T-helper 2 cell treated with Interferon-gamma antibody and Interleukin-4, amounts not matched to agents 100 ng/mL and 5 ng/mL, for 36 hours (primary cell): ENCODE measurements at regions not wholly inside any gene's neighbourhood (a gene's known extent, or its start where the extent isn't known, plus 50 kb on each side); places are given as distances from the start of the nearest gene placed in this dataset.

Experiments used
- intact Hi-C: fragments of 100-400 bp; cut with micrococcal nuclease; formaldehyde crosslinking; loops from one replicate; pipeline ENCODE4 v1.15.1; 2023

DNA sequence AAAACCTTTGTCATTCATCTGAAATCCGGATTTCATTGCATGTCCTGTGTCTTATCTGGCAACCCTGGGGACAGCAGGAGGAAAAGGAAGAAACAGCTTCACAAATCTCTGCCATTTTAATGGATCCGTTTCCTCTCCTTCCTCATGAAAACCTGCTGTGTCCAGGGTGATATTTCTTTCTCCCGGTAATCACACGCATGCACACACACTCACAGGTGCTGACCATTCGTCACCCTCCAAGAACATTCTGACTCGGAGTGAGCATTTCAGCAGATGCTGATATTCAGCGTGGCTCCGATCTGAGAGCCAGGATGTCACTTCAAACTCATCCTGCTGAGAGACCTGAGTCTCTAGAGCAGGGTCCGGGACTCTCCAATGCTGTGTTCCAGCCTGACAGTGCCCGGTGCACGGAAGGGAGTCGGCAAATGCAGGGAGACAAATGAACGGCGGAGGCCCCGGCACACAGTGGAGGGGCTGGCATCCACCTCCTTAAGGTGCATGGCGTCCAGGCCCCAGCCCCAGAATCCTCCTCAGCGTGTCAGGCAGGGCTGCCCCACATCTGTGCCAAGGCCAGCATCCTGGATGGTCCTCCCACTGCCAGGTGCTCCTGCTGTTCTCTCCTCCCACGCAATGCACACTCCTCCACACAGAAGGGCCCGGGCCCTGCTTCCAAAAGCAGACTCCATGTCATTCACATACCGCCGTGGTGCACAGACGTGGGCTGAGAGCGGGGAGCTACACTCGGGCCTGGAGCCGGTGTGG lies 70.7 kb downstream of the RBFOX3 start:
- intact Hi-C loops, result no loop called here

GRCh38 chr17:79538291-79538690 lies 72.6 kb downstream of the RBFOX3 start:
- intact Hi-C loops, result no loop called here

- intact Hi-C loops, result no loop called here
Measured at GRCh38 chr17:79537686-79538085, 73.2 kb downstream of the RBFOX3 start.

DNA sequence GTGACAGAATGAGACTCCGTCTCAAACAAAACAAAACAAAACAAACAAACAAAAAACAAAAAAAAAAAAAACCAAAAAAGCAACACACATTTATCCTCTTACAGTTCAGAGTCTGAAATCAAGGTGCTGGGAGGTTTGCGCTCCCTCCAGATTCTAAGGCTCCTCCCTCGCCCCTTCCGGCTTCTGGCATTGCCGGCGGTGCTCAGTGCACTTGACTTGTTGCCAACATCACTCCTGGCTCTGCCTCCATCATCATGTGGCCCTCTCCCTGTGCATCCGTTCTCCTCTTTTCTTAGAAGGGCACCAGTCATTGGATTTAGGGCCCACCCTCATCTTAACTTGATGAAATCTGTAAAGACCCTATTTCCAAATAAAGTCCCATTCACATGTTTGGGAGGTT lies 73.8 kb downstream of the RBFOX3 start:
- intact Hi-C loops, result no loop called here

DNA sequence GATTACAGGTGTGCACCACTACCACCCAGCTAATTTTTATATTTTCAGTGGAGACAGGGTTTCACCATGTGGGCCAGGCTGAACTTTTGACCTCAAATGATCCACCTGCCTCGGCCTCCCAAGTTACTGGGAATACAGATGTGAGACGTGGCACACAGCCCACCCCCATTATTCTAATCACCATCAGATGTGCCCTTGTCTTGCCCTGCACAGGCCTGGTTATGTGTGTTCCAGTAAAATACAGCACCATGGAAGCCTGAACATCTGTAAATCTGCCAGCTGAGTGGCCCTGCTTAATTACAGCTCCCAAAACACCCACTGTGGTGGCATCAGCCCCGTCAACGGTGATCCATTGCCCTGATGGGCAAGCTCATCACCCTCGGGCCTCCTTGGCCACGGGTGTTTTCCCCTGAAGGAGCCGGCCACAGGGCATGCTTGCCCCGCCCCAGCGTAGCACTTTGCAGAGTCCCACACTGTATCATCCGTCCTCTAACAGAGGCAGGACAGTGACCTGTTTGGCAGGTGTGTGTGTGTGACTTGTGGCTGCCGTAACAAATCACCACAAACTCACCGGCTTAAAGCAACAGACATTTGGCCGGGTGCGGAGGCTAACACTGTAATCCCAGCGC lies 74.5 kb downstream of the RBFOX3 start:
- intact Hi-C loops, result no loop called here

DNA sequence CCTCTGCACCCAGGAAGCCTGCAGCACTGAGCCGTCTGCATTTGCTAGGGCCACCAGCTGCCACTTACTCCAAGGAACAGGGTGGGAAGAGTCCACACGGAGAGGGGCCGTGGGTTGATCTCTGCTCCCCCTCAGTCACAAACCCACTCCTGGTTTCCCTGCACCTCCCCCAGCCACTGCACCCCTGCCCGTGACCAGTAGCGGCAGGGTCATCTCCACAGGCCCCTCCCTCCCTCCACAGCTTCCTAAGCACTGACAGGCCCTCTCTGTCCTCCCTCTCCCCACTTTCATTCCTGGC lies 75.2 kb downstream of the RBFOX3 start:
- intact Hi-C loops, result no loop called here

GRCh38 chr17:79534851-79535727 lies 75.8 kb downstream of the RBFOX3 start:
- intact Hi-C loops, result no loop called here

DNA sequence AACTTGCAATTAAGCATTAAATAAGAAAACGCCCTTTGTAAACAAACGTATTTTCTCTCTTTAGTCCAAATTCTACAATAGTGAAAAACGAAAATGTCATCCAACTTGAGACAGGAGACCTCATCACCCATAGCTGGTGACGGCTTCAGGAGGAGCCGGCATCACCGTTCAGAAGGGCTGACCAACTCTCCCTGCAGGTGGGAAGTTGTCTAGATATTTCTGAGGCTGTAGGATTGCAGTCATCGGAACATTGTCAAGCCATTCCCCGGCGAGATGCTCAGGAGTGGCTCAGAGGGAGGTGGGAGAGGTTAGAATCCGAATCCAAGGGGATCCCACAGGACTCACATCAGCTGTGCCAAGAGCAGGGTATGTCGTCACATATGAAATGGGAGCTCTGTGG lies 76.7 kb downstream of the RBFOX3 start:
- intact Hi-C loops, result no loop called here

- intact Hi-C loops, result no loop called here
Measured at GRCh38 chr17:79533116-79533515, 77.7 kb downstream of the RBFOX3 start.

DNA sequence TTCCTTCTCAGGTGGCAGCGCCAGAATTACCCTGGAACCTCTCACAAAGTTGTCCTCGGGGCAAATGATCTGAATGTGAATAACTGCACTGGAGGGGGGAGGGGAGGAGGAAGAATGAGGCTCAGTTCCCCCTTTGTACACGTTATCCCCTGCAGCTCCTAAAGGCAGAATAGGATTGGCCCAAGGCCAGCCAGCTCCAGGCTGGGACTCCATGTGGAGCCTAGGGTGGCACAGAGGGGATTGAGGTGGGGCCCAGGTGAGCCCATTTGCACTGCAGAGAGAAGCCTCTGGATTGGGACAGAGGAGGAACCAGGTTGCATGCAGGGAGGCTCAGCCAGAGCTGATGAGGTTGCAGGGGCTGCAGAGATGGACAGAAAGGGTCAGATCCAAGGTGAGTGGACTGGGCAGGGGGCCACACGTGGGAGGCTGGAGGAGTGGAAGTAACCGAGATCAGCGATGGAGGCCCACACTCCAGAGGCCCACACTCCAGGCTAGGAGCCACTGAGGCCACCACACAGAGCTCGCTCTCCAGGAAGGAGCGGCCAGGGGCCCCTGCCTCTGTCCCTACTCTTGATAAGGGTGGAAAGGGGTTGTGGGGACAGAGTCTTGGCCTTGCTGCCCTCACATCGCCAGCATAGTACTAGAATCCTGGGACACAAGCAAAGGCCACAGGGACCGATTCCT lies 78.6 kb downstream of the RBFOX3 start:
- intact Hi-C loops, result no loop called here

DNA sequence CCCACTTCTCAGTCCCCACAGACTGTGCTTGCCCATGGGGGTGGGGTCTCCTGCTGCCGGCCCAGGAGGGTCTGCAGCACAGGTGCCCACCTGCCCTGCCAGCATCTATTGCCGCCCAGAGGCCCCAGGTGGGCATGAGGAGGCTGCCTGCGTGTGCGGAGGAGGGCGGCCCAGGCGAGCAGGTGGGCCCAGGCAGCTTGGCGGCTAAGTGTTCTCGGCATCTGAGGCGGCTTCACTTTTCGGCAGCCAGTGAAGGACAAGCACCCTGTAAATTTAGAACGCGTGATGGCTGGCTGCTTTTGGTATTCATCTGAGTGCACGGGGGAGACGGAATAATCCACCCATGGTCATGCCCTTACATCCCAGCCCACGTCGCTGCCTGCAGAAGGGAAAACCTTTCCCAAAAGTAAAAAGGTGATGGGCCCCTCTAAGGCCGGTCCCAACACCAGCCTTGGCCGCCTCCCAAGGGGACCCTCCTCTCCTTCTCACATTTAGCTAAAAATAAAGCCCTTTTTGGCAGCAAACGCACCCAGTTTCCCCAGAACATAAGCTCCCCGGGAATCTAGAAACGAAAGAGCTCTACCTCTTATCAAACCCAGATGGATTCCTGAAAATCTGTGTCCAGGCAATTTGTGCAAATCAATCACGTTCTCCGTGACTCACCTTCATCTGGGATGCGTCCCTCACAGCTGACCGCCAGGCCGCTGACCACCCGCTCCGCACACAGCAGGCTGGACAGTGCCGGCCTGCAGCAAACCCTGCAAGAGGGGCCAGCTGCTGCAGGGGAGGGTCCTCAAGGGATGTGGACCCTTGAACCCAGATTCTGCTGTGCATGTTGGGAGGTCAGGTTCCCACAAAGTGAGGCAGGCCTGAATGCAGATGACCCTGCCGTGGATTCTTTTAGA lies 79.4 kb downstream of the RBFOX3 start:
- intact Hi-C loops, result no loop called here

- intact Hi-C loops, result no loop called here
Measured at GRCh38 chr17:79530361-79531105, 80.3 kb downstream of the RBFOX3 start.

DNA sequence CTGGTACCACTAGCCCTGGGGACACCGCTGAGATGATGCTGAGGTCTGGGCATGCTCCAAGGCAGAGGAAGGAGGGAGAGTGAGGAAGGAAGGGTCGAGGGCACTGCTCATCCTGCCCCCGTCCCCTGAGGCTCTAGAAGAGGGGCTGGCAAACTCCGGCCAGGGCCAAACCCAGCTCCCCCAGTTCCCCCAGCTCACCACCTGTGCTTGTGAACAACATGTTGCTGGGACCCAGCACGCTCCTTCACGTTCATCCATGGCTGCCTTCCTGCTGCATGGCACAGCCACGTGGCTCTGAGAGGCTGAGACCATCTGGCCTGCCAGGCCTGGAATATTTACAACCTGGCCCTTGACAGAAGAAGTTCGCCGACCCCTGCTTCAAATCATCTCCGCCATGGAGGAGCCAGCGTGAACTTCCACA lies 81.2 kb downstream of the RBFOX3 start:
- intact Hi-C loops, result no loop called here

DNA sequence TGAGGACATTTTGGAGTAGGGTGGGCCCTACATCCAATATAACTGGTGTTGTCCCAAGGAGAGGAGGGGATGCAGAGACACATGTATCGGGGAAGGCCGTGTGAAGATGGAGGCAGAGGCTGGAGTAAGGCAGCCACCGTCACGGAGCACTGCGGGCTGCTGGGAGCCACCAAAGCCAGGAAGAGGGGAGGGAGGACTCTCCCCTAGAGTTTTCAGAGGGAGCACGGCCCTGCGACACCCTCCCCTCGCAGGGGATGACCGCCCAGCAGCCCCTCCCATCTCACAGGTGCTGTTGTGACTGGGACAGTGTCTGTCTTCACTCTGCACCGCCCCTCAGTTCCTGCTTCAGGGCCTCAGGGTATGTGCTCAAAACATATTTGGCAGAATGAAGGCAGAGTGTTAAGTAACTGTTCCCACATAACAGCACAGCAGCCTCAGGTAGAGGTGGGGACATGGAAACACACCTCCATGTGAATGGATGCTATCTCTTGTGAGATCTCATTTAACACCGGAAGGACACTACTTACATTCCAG lies 82.2 kb downstream of the RBFOX3 start:
- intact Hi-C loops, result no loop called here

DNA sequence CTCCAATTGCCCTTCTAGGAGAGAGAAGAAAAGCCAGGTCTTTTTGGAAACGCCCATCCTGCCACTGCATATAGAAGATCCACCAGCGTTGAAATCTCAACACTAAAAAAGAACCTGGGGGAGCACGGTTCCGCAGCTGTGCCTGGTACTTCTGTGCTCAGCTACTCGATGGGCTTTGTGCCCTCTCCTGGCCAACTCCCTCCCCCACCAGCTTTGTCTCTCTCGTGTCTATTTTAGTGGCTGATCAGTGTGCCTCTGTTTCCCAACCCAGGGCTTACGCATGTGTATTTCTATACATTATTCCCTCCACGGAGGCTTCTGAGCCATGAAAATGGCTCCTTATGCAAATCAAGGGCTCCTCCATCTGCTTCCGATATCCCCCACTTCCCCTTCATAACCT lies 83.5 kb downstream of the RBFOX3 start:
- intact Hi-C loops, result no loop called here

DNA sequence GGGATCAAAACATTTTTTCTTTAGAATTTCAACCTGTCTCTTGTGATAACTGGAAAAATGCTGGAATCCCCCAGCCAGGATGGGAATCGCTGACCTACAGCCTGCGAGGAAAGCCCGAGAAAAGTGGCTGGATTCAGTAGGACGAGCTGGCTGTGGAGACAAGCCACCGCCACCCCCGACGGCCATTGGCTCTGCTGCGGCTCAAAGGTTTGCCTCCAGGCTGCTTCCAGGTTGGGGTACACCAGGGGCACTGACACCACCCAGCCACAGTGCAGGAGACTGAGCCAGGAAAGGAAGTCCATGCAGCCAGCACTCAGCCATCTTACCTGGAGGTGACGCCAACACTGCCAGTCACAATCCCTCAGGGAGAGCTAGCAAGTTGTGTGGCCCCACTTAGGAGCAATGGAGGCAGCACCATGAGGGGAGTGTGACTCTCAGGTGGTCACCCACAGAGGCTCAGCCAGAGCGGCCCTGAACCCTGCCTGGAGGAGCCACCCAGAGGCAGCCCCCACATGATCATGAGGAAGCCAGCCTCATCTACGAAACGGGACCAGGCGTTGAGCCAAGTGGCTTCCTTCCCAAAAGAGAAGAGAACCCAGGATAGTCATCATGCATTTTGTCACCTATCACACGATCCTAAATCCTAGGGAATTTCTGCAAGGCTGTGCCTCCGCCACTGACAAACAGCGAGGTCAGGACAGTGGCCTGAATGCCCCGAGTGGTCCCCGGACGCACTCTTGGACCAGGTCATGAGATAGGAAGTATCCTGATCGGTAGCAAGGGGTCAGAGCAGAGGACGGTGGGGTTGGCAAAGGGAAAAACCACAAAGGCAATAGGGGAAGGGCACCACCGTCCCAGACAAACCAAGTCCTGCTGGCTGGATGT lies 84.8 kb downstream of the RBFOX3 start:
- intact Hi-C loops, result no loop called here

DNA sequence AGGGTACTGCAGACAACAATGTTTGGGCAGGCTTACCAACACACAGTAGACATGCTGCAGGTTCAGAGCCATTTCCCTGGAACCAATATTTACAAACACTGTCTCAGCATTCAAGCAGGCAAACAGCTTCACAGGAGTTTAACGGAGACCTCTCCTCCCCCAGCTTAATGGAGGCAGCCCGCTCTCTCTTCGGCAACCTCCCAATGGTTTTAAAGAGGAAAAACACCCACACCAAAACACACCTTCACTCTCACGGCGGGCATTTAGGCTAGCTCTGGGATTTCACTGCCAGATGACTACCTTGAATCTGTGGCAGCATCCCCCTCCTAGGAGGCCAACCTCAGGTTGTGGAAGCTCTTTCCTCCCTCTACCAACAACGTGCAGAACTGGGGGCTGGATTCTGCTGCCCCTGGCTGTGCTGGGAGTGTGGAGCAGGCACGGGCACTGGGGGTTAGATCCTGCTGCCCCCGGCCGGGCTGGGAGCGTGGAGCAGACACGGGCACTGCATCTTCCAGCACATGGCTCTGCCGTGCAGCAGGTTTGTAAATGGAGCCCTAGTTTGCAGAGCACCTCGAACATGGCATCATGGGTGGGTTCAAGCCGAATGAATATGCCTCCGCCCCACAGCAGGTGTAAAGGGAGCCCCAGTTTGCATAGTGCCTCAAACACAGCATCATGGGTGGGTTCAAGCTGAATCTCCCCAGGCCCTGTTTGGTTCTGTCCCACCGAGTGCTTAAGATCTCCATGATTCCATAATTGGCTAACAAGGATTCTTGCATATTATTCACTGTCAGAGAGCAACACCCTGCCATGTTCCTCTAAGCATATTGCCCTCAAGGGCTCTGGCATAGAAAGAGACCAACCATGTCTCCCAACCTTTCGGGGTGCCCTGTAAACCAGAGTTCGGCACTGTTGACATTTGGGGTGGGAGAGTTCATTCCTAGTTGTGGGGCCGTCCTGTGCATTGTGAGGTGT lies 86.4 kb downstream of the RBFOX3 start:
- intact Hi-C loops, result no loop called here

DNA sequence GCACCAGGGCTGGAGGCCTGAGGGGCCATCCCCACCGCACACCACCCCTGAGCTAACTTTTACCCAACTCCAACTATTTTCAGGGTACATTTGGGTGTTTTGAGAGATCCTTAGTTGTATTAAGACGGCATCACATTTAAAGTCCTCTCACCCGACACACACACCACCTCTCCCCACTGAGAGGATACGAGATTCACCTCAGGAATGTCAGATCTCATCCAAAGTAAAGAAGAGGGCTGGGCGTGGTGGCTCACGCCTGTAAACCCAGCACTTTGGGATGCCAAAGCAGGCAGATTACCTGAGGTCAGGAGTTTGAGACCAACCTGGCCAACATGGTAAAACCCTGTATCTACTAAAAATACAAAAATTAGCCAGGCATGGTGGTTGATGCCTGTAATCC lies 88.4 kb downstream of the RBFOX3 start:
- intact Hi-C loops, result no loop called here
